ENCODE measurements at regions not wholly inside any gene's neighbourhood (a gene's known extent, or its start where the extent isn't known, plus 50 kb on each side); places are given as distances from the start of the nearest gene placed in this dataset.

- TF ChIP-seq SNIP1 (IDR thresholded peaks at IDR 0.05; ENCODE audit: low read depth) = no peak
- TF ChIP-seq ZNF639 (CRISPR knock-in tag; conservative IDR thresholded peaks at IDR 0.05 in 1 of 2, IDR thresholded peaks at IDR 0.05 in 1 of 2) = no peak
- TF ChIP-seq ZNF609 (CRISPR knock-in tag; IDR thresholded peaks at IDR 0.05; ENCODE audit: borderline replicate concordance) = no peak
- no peak for TF ChIP-seq SETDB1 (IDR thresholded peaks at IDR 0.05; ENCODE audit: low read length)
- 0 out of 2 replicates have a peak, but pooled peaks have one; percentile 55 for TF ChIP-seq FOSL1 (tag; conservative IDR thresholded peaks at IDR 0.05)
- no peak for TF ChIP-seq NR2F6 (CRISPR knock-in tag; IDR thresholded peaks at IDR 0.05)
- TF ChIP-seq CEBPZ (IDR thresholded peaks at IDR 0.05; ENCODE audit: borderline replicate concordance, low read depth, low read length) = no peak
- TF ChIP-seq C11orf30 (IDR thresholded peaks at IDR 0.05; ENCODE audit: low read depth) = no peak
- no peak for TF ChIP-seq TSC22D4 (tag; IDR thresholded peaks at IDR 0.05)
- TF ChIP-seq ZNF174 (CRISPR knock-in tag; IDR thresholded peaks at IDR 0.05) = no peak
- TF ChIP-seq TCFL5 (CRISPR knock-in tag; conservative IDR thresholded peaks at IDR 0.05) = no peak
- TF ChIP-seq ZNF184 (CRISPR knock-in tag; IDR thresholded peaks at IDR 0.05) = no peak
- TF ChIP-seq ZNF436 (CRISPR knock-in tag; IDR thresholded peaks at IDR 0.05) = no peak
- no peak for TF ChIP-seq ZNF408 (CRISPR knock-in tag; IDR thresholded peaks at IDR 0.05; ENCODE audit: low read depth)
- no peak for TF ChIP-seq HMBOX1 (IDR thresholded peaks at IDR 0.05)
Measured at GRCh38 chr4:184268584-184269160, 51.0 kb upstream of the ENPP6 start (continued).

All from K562 (cell line).